ENCODE measurements at regions not wholly inside any gene's neighbourhood (a gene's known extent, or its start where the extent isn't known, plus 50 kb on each side); places are given as distances from the start of the nearest gene placed in this dataset.
"Not testable (repeated sequence)": the region's sequence is repeated elsewhere in the genome, so short reads cannot be mapped to it uniquely, and the experiment has no call there.

- WGBS, 3 donors, result 9 to 14% (median 12%) methylated on average over 20 of the region's 20 CpGs
- TF ChIP-seq CTCF (IDR thresholded peaks at IDR 0.05) (no peak), EP300 (IDR thresholded peaks at IDR 0.05) (no peak), POLR2A (IDR thresholded peaks at IDR 0.05) (no peak)
- H3K4me1 ChIP-seq (ENCODE audit: insufficient read depth), result peaks cover 2% of the 10 kb centered on the region
- H3K27me3 ChIP-seq, result no peaks in the 10 kb centered on the region
- peak overlapping the region; percentile 59 for H3K4me3 ChIP-seq
- peak in 1 of 5 donors; percentile 54 for DNase-seq
- no peaks in the 10 kb centered on the region for H3K9me3 ChIP-seq
- intact Hi-C loops (cut with DNase I), result loop anchor here in 1 of 4 donors (10.0 kb wide), 1 partner anchor 133 kb away; a partner anchor contains a TSS
- H3K36me3 ChIP-seq, result no peaks in the 10 kb centered on the region
- peak overlapping the region in 1 of 2 donors; percentile 61 for H3K27ac ChIP-seq
These were observed 100.9 kb downstream of the HFE start for GRCh38 chr6:26187981-26188635.

DNA sequence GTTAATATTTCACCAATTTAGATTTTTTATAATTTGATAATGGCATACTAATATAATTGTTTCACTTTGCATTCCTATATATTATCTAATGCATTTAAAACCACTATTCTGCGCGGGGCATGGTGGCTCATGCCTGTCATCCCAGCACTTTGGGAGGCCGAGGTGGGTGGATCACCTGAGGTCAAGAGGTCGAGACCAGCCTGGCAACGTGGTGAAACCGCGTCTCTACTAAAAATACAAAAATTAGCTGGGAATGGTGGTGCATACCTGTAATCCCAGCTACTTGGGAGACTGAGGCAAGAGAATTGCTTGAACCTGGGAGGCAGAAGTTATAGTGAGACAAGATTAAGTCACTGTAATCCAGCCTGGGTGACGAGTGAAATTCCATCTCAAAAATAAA, 104.3 kb downstream of the HFE start:
- not testable (repeated sequence) for H3K9me3 ChIP-seq; H3K4me1 ChIP-seq (ENCODE audit: insufficient read depth); H3K27ac ChIP-seq; H3K36me3 ChIP-seq; H3K4me3 ChIP-seq; H3K27me3 ChIP-seq; DNase-seq
- intact Hi-C loops (cut with DNase I), result loop anchor here in 2 of 4 donors (10.0 kb wide), 1 partner anchor 167 kb away; a partner anchor contains a TSS
- WGBS, 3 donors, result 80 to 83% (median 82%) methylated on average over 8 of the region's 8 CpGs

GRCh38 chr6:26193467-26194328, 106.5 kb downstream of the HFE start:
- no peak for DNase-seq
- Histone ChIP-seq H3K27me3 (no peaks in the 10 kb centered on the region), H3K4me1 (ENCODE audit: insufficient read depth) (no peaks in the 10 kb centered on the region), H3K36me3 (no peaks in the 10 kb centered on the region), H3K9me3 (no peaks in the 10 kb centered on the region), H3K27ac (no peak overlapping the region), H3K4me3 (no peak overlapping the region)
- WGBS, 3 donors, result 95 to 98% (median 97%) methylated on average over 1 of the region's 1 CpG
- TF ChIP-seq EP300 (IDR thresholded peaks at IDR 0.05), result no peak
- TF ChIP-seq POLR2A (IDR thresholded peaks at IDR 0.05), result no peak
- TF ChIP-seq CTCF (IDR thresholded peaks at IDR 0.05), result no peak
- intact Hi-C loops (cut with DNase I), result loop anchor here in 2 of 4 donors (10.0 kb wide), 1 partner anchor 169 kb away; a partner anchor contains a TSS

DNA sequence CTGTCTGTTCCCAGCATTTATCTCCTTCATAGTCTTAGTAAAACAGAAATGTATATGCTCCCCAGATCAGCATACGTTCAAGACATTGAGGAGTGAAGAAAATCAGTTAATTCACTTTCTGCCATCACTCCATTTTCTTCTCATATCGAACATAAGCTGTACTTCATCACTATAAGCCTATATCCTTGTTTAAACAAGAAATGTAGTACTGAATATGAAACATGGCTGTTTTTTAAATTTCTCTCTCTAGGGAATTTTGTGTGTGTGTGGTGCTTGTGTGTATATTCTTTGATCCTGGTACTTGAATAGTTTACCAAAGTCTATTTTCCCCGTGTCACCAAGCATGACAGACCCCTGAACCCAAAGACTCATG, 107.1 kb downstream of the HFE start:
- 69 to 74% (median 71%) methylated on average over 3 of the region's 3 CpGs for WGBS, 3 donors
- H3K9me3 ChIP-seq, result no peaks in the 10 kb centered on the region
- peak overlapping the region in 1 of 2 donors; percentile 82 for H3K27ac ChIP-seq
- TF ChIP-seq POLR2A (IDR thresholded peaks at IDR 0.05), result no peak
- TF ChIP-seq CTCF (IDR thresholded peaks at IDR 0.05), result no peak
- TF ChIP-seq EP300 (IDR thresholded peaks at IDR 0.05), result no peak
- H3K27me3 ChIP-seq, result no peaks in the 10 kb centered on the region
- DNase-seq, result no peak
- intact Hi-C loops (cut with DNase I), result loop anchor here in 2 of 4 donors (10.0 kb wide), 1 partner anchor 170 kb away; a partner anchor contains a TSS
- H3K4me1 ChIP-seq (ENCODE audit: insufficient read depth), result no peaks in the 10 kb centered on the region
- peak overlapping the region; percentile 55 for H3K4me3 ChIP-seq
- no peaks in the 10 kb centered on the region for H3K36me3 ChIP-seq
